IMR-90 (cell line): ENCODE measurements at regions not wholly inside any gene's neighbourhood (a gene's known extent, or its start where the extent isn't known, plus 50 kb on each side); places are given as distances from the start of the nearest gene placed in this dataset.

Source experiments
- ATAC-seq: fragments of 200-7000 bp; cut with Tn5 transposase; 2 replicates; pipeline ENCODE4 v1.9.1; 2020; ENCODE audit warnings: low read depth, mild to moderate bottlenecking, moderate library complexity
- BruUV-seq: library from RNA; stranded (reverse); fragments of 400-500 nt; replicated peaks from 2 replicates; lab custom pipeline; 2021; lab: Mats Ljungman, UMichigan
- CTCF ChIA-PET: fragments of 300-600 bp; formaldehyde crosslinking; extraction: SDS; loops from one replicate; lab custom pipeline; 2021; ENCODE audit warnings: antibody characterized with exemption; lab: Yijun Ruan, JAX
- POLR2A ChIA-PET: fragments of 300-600 bp; sonication (Branson Sonifier 250); formaldehyde crosslinking; loops from one replicate; lab custom pipeline; 2022; ENCODE audit warnings: antibody characterized with exemption; ENCODE audit not compliant: unreplicated experiment; lab: Charles Lee
- DNase-seq: peaks from one replicate; pipeline ENCODE4 v3.0.0; 2013
- H2AFZ ChIP-seq: replicated peaks from 2 replicates; pipeline ENCODE3; 2013; ENCODE audit warnings: low read length, mild to moderate bottlenecking; ENCODE audit not compliant: poor library complexity
- H2AK5ac ChIP-seq: 2 replicates; pipeline ENCODE4 v1.6.1; 2013; ENCODE audit warnings: low read depth, low read length, inconsistent platforms
- H2AK9ac ChIP-seq: replicated peaks from 2 replicates; pipeline ENCODE3; 2013; ENCODE audit warnings: mild to moderate bottlenecking, low read depth, low read length, moderate library complexity; ENCODE audit not compliant: poor library complexity
- H2BK120ac ChIP-seq: 2 replicates; pipeline ENCODE4 v1.6.1; 2013; ENCODE audit warnings: low read depth, low read length, inconsistent platforms
- H2BK15ac ChIP-seq: 3 replicates; pipeline ENCODE4 v1.6.1; 2013; ENCODE audit warnings: low read depth, low read length, inconsistent platforms
- H2BK20ac ChIP-seq: 2 replicates; pipeline ENCODE4 v1.6.1; 2013; ENCODE audit warnings: low read depth, mild to moderate bottlenecking, inconsistent platforms, low read length, moderate library complexity
- H2BK5ac ChIP-seq: 2 replicates; pipeline ENCODE4 v1.6.1; 2013; ENCODE audit warnings: mild to moderate bottlenecking, low read depth, low read length, inconsistent platforms; ENCODE audit not compliant: poor library complexity, severe bottlenecking
- H3K14ac ChIP-seq: replicated peaks from 2 replicates; pipeline ENCODE4 v1.6.1; 2013; ENCODE audit warnings: low read depth, low read length, inconsistent platforms
- H3K18ac ChIP-seq: 2 replicates; pipeline ENCODE4 v1.6.1; 2013; ENCODE audit warnings: low read depth, low read length, control low read depth
- H3K23ac ChIP-seq: 2 replicates; pipeline ENCODE4 v1.6.1; 2013; ENCODE audit warnings: low read depth, low read length, inconsistent platforms
- H3K27ac ChIP-seq: 2 replicates; pipeline ENCODE4 v1.5.1; 2013; ENCODE audit warnings: mild to moderate bottlenecking, control low read depth, low read length; ENCODE audit not compliant: insufficient read depth
- H3K27me3 ChIP-seq: 2 replicates; pipeline ENCODE4 v1.6.1; 2013; ENCODE audit warnings: low read length; ENCODE audit not compliant: control insufficient read depth, insufficient read depth
- H3K36me3 ChIP-seq: 2 replicates; pipeline ENCODE4 v1.6.1; 2013; ENCODE audit warnings: low read length, mixed read lengths; ENCODE audit not compliant: control insufficient read depth, insufficient read depth
- H3K4ac ChIP-seq: 2 replicates; pipeline ENCODE4 v1.6.1; 2013; ENCODE audit warnings: low read depth, low read length, inconsistent platforms
- H3K4me1 ChIP-seq: 2 replicates; pipeline ENCODE4 v1.6.1; 2013; ENCODE audit warnings: low read length, mixed read lengths; ENCODE audit not compliant: control insufficient read depth, insufficient read depth
- H3K4me2 ChIP-seq: 2 replicates; pipeline ENCODE4 v1.6.1; 2013; ENCODE audit warnings: low read depth, mild to moderate bottlenecking, control low read depth, low read length, moderate library complexity
- H3K4me3 ChIP-seq: 2 replicates; pipeline ENCODE4 v1.5.1; 2013; ENCODE audit warnings: low read depth, mild to moderate bottlenecking, control low read depth, low read length, moderate library complexity; ENCODE audit not compliant: insufficient read depth
- H3K56ac ChIP-seq: 2 replicates; pipeline ENCODE4 v1.6.1; 2013; ENCODE audit warnings: low read length, inconsistent platforms; ENCODE audit not compliant: insufficient read depth; ENCODE audit errors: extremely low read depth
- H3K79me1 ChIP-seq, 2 experiments: 2 replicates each; pipeline ENCODE4 v1.6.1; 2013; ENCODE audit warnings: low read length in 2 of 2, inconsistent platforms in 1 of 2, low read depth in 1 of 2
- H3K9ac ChIP-seq: 2 replicates; pipeline ENCODE4 v1.6.1; 2013; ENCODE audit warnings: low read depth, low read length, control low read depth
- H3K9me1 ChIP-seq: 2 replicates; pipeline ENCODE4 v1.6.1; 2013; ENCODE audit warnings: low read length, inconsistent platforms; ENCODE audit not compliant: insufficient read depth
- H3K9me3 ChIP-seq: 2 replicates; pipeline ENCODE4 v1.6.1; 2013; ENCODE audit warnings: low read length; ENCODE audit not compliant: control insufficient read depth, insufficient read depth
- H4K20me1 ChIP-seq: 2 replicates; pipeline ENCODE4 v1.6.1; 2013; ENCODE audit warnings: low read length, inconsistent platforms; ENCODE audit not compliant: insufficient read depth
- H4K5ac ChIP-seq: 2 replicates; pipeline ENCODE4 v1.6.1; 2013; ENCODE audit warnings: mild to moderate bottlenecking, low read depth, low read length, control low read depth
- H4K8ac ChIP-seq, 2 experiments: 2 replicates each; pipeline ENCODE4 v1.6.1; 2013; ENCODE audit warnings: low read depth in 2 of 2, low read length in 2 of 2, control low read depth in 1 of 2, inconsistent platforms in 1 of 2
- H4K91ac ChIP-seq: 2 replicates; pipeline ENCODE4 v1.6.1; 2013; ENCODE audit warnings: low read depth, low read length, inconsistent platforms; ENCODE audit not compliant: insufficient read depth
- ELK1 ChIP-seq: fragments of 150-350 bp; IDR thresholded peaks from 2 replicates; pipeline ENCODE4 v1.6.1; 2016; ENCODE audit warnings: low read depth, mild to moderate bottlenecking, low read length, moderate library complexity, borderline replicate concordance
- RAD21 ChIP-seq: IDR thresholded peaks from 2 replicates; pipeline ENCODE4 v1.6.1; 2012; ENCODE audit warnings: low read length, improper control_type of control experiment
- RCOR1 ChIP-seq: IDR thresholded peaks from 2 replicates; pipeline ENCODE4 v1.6.1; 2012; ENCODE audit warnings: mild to moderate bottlenecking, low read length, improper control_type of control experiment; ENCODE audit not compliant: insufficient replicate concordance
- WGBS, 2 experiments: methylation state at CpG; one replicate each; pipeline versions ENCODE4 v1.1.5 to v1.1.7; 2013; ENCODE audit warnings: missing lambda C conversion rate in 2 of 2; ENCODE audit not compliant: insufficient read length in 1 of 2; ENCODE audit errors: extremely low coverage in 2 of 2; 5-methylcytosine and 5-hydroxymethylcytosine counted together
- dilution Hi-C: fragments of 300-500 bp; cut with HindIII; formaldehyde crosslinking; loops from one replicate; pipeline ENCODE4 v1.14.3; 2018; ENCODE audit warnings: low sequenced_read_pairs; ENCODE audit not compliant: unreplicated experiment
- in situ Hi-C: fragments of 300-500 bp; cut with MboI; formaldehyde crosslinking; loops from 3 replicates; pipeline ENCODE4 v1.14.3; 2019; ENCODE audit warnings: low sequenced_read_pairs, inconsistent platforms, mixed read lengths
- intact Hi-C: fragments of 100-400 bp; cut with micrococcal nuclease; formaldehyde crosslinking; loops from 2 replicates; pipeline ENCODE4 v1.10.0; 2022

DNA sequence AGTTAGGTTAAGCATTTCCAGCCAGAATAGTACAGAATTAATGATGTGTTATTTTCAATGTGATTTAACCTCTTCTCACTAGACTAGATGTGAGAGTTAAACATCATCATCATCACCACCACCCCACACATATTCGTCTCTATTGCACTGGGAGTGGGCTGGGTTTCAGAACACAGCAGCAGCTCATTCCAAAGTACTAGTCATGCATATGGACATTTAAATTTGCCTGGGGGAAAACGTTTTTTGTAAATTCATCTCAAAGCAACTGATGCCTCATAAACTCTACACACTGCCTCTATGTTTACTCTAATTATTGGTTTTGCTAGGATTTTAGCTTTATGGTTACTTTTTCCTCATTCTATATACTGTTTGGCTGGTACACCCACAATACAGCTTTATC, 509.1 kb downstream of the PPP4R3C start:
- no CpG with 5 or more reads among the region's 2 CpGs for WGBS, 2 experiments
- POLR2A ChIA-PET = no interaction called here
- H4K91ac ChIP-seq = no peak overlapping the region
- H2BK120ac ChIP-seq = no peak overlapping the region
- DNase-seq (no peak), ATAC-seq (no peak)
- no peak overlapping the region for H3K18ac ChIP-seq
- H3K9me3 ChIP-seq = 0 out of 2 replicates have a peak, but pooled peaks cover 4% of the 10 kb centered on the region
- CTCF ChIA-PET = no interaction called here
- no peak overlapping the region for H3K9ac ChIP-seq
- H4K20me1 ChIP-seq = no peaks in the 10 kb centered on the region
- no peak overlapping the region for H4K8ac ChIP-seq
- H3K14ac ChIP-seq = no peak overlapping the region
- no peak overlapping the region for H2BK5ac ChIP-seq
- intact Hi-C loops (no loop called here), dilution Hi-C loops (no loop called here), in situ Hi-C loops (no loop called here)
- no peak overlapping the region for H2BK15ac ChIP-seq
- no peaks in the 10 kb centered on the region for H3K4me1 ChIP-seq
- H3K4ac ChIP-seq = no peak overlapping the region
- no TSS peak for BruUV-seq
- H2AK5ac ChIP-seq = no peak overlapping the region
- no peaks in the 10 kb centered on the region for H3K36me3 ChIP-seq
- H3K9me1 ChIP-seq = no peaks in the 10 kb centered on the region
- H3K27ac ChIP-seq = no peak overlapping the region
- H3K23ac ChIP-seq = no peak overlapping the region
- no peak overlapping the region for H3K4me2 ChIP-seq
- no peaks in the 10 kb centered on the region for H3K79me1 ChIP-seq
- no peak overlapping the region for H2AK9ac ChIP-seq
- no peak overlapping the region for H4K5ac ChIP-seq
- TF ChIP-seq ELK1 (no peak), RAD21 (no peak), RCOR1 (no peak)
- H3K27me3 ChIP-seq = no peaks in the 10 kb centered on the region
- no peak overlapping the region for H2AFZ ChIP-seq
- H3K4me3 ChIP-seq = no peak overlapping the region
- no peak overlapping the region for H3K56ac ChIP-seq
- H2BK20ac ChIP-seq = no peak overlapping the region
